ENCODE measurements at regions not wholly inside any gene's neighbourhood (a gene's known extent, or its start where the extent isn't known, plus 50 kb on each side); places are given as distances from the start of the nearest gene placed in this dataset.

DNA sequence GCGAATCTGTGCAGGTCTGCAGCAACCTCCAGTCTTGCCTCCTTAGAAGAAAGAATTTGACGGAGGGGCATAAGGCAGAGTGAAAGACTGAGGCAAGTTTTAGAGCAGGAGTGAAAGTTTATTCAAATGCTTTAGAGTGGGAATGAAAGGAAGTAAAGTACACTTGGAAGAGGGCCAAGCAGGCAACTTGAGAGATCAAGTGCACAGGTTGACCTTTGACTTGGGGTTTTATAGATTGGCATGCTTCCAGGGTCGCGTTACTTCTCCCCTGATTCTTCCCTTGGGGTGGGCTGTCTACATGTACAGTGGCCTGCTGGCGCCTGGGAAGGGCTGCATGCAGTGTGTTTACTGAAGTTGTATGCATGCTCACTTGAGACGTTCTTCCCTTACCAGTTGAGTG is 127.2 kb upstream of the FER start:
- Histone ChIP-seq H3K9me3 (ENCODE audit: control insufficient read depth in 1 of 2, insufficient read depth in 1 of 2, low read length in 2 of 2) (no peaks in the 10 kb centered on the region), H3K4me1 (ENCODE audit: insufficient read depth, low read length) (no peaks in the 10 kb centered on the region), H3K27ac (ENCODE audit: low read depth in 1 of 2, low read length in 2 of 2) (no peak overlapping the region), H3K27me3 (ENCODE audit: control insufficient read depth in 1 of 2, insufficient read depth in 2 of 2, low read length in 2 of 2) (peaks cover 0 to 1% of the 10 kb centered on the region in 2 experiments), H3K4me3 (ENCODE audit: low read length) (no peak overlapping the region), H3K36me3 (ENCODE audit: insufficient read depth, low read length) (no peaks in the 10 kb centered on the region)
- H3K4me1 Mint-ChIP-seq (ENCODE audit: low read depth) = no peaks in the 10 kb centered on the region
- H3K27ac Mint-ChIP-seq = no peak overlapping the region
- H3K4me3 Mint-ChIP-seq = no peak overlapping the region
- no peaks in the 10 kb centered on the region for H3K36me3 Mint-ChIP-seq (ENCODE audit: low read depth)
- H3K27me3 Mint-ChIP-seq = peaks cover 22% of the 10 kb centered on the region
- TF ChIP-seq, protein P1, sequence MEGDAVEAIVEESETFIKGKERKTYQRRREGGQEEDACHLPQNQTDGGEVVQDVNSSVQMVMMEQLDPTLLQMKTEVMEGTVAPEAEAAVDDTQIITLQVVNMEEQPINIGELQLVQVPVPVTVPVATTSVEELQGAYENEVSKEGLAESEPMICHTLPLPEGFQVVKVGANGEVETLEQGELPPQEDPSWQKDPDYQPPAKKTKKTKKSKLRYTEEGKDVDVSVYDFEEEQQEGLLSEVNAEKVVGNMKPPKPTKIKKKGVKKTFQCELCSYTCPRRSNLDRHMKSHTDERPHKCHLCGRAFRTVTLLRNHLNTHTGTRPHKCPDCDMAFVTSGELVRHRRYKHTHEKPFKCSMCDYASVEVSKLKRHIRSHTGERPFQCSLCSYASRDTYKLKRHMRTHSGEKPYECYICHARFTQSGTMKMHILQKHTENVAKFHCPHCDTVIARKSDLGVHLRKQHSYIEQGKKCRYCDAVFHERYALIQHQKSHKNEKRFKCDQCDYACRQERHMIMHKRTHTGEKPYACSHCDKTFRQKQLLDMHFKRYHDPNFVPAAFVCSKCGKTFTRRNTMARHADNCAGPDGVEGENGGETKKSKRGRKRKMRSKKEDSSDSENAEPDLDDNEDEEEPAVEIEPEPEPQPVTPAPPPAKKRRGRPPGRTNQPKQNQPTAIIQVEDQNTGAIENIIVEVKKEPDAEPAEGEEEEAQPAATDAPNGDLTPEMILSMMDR (IDR thresholded peaks at IDR 0.05) = no peak
- ChIA-PET CTCF (no interaction called here), POLR2A (no interaction called here)
- ATAC-seq (ENCODE audit: poor library complexity) = no peak
- intact Hi-C loops (cut with DNase I, micrococcal nuclease) = no loop called here
- no peak for DNase-seq
- H3K9me3 Mint-ChIP-seq = no peaks in the 10 kb centered on the region

GRCh38 chr5:108619815-108620214 is 127.9 kb upstream of the FER start:
- Mint-ChIP-seq H3K4me1 (ENCODE audit: low read depth) (no peaks in the 10 kb centered on the region), H3K36me3 (ENCODE audit: low read depth) (no peaks in the 10 kb centered on the region), H3K9me3 (no peaks in the 10 kb centered on the region), H3K4me3 (no peak overlapping the region), H3K27me3 (peaks cover 23% of the 10 kb centered on the region), H3K27ac (no peak overlapping the region)
- Histone ChIP-seq H3K27me3 (ENCODE audit: control insufficient read depth in 1 of 2, insufficient read depth in 2 of 2, low read length in 2 of 2) (peaks cover 0 to 6% of the 10 kb centered on the region in 2 experiments), H3K4me1 (ENCODE audit: insufficient read depth, low read length) (no peaks in the 10 kb centered on the region), H3K27ac (ENCODE audit: low read depth in 1 of 2, low read length in 2 of 2) (no peak overlapping the region), H3K4me3 (ENCODE audit: low read length) (no peak overlapping the region), H3K9me3 (ENCODE audit: control insufficient read depth in 1 of 2, insufficient read depth in 1 of 2, low read length in 2 of 2) (no peaks in the 10 kb centered on the region), H3K36me3 (ENCODE audit: insufficient read depth, low read length) (no peaks in the 10 kb centered on the region)
- intact Hi-C loops (cut with DNase I, micrococcal nuclease) = no loop called here
- no peak for ATAC-seq (ENCODE audit: poor library complexity)
- no peak for DNase-seq
- ChIA-PET CTCF (no interaction called here), POLR2A (no interaction called here)
- TF ChIP-seq, protein P1 (IDR thresholded peaks at IDR 0.05) = no peak

GRCh38 chr5:108617467-108618435 is 129.9 kb upstream of the FER start:
- H3K27ac ChIP-seq (ENCODE audit: low read depth in 1 of 2, low read length in 2 of 2) = no peak overlapping the region
- CTCF ChIA-PET = no interaction called here
- peaks cover 0 to 3% of the 10 kb centered on the region in 2 experiments for H3K9me3 ChIP-seq (ENCODE audit: control insufficient read depth in 1 of 2, insufficient read depth in 1 of 2, low read length in 2 of 2)
- no peak overlapping the region for H3K4me3 ChIP-seq (ENCODE audit: low read length)
- no peaks in the 10 kb centered on the region for H3K36me3 ChIP-seq (ENCODE audit: insufficient read depth, low read length)
- H3K27me3 ChIP-seq (ENCODE audit: control insufficient read depth in 1 of 2, insufficient read depth in 2 of 2, low read length in 2 of 2) = peaks cover 0 to 6% of the 10 kb centered on the region in 2 experiments
- DNase-seq (no peak), ATAC-seq (ENCODE audit: poor library complexity) (no peak)
- TF ChIP-seq, protein P1 (IDR thresholded peaks at IDR 0.05) = no peak
- POLR2A ChIA-PET = no interaction called here
- H3K27ac Mint-ChIP-seq = no peak overlapping the region
- no peaks in the 10 kb centered on the region for H3K4me1 Mint-ChIP-seq (ENCODE audit: low read depth)
- no peaks in the 10 kb centered on the region for H3K4me1 ChIP-seq (ENCODE audit: insufficient read depth, low read length)
- intact Hi-C loops (cut with DNase I, micrococcal nuclease) = no loop called here
- no peaks in the 10 kb centered on the region for H3K9me3 Mint-ChIP-seq
- no peak overlapping the region for H3K4me3 Mint-ChIP-seq
- H3K27me3 Mint-ChIP-seq = peaks cover 29% of the 10 kb centered on the region
- H3K36me3 Mint-ChIP-seq (ENCODE audit: low read depth) = no peaks in the 10 kb centered on the region

Data from CD4-positive, alpha-beta T cell (primary cell).